ENCODE measurements at regions not wholly inside any gene's neighbourhood (a gene's known extent, or its start where the extent isn't known, plus 50 kb on each side); places are given as distances from the start of the nearest gene placed in this dataset.

DNA sequence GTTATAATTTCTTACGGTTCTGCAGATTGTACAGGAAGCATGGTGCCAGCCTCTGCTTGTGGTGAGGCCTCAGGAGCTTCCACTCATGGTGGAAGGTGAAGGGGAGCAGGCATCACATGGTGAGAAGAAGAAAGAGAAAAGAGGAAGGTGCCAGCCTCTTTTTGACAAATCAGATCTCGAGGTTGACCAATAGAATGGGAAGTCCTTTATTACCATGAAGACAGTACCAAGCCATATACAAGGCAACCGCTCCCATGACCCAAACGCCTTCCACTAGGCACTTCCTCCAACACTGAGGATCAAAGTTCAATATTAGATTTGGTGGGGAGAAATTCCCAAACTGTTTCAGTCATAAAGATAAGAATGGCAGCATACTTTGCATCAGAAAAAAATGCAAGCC is 502.8 kb downstream of the GLRX3 start:
- DNase-seq: no peak

DNA sequence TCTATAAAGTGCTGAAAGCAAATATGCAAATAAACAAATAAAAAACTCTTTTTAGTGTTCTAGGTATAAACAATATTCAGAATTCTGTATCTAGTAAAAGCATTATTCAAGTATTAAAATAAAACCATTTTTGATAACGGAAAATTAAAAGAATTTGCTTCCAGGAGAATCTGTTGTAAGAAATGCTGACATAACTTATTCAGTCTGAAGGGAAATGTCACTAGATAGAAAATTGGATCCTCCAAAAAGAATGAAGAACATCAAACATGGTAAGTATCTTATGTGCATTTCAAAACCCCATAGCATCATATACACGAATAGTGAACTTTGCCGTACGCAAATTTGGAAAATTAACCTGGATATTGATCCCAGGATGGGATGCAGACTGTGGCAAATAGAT is 506.7 kb downstream of the GLRX3 start:
- DNase-seq: no peak

DNA sequence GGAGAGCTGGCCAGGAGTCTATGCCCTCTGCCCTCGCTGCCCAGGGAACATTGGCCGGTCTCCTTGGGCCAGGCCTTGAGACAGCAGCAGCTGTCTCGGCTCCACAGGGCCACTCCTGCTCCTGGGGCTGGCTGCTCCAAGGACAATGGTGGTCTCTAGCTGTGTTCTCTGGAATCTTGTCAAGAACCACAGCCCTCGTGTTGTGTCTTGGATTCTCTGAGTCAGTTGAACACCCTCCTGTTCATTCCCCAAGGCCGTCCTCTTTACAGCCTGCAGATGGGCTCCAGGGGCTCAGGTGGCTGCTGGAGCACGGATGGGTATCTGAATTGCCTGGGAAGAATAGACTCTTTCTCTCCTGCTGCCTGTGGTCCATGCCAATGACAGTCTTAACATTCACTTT is 511.1 kb downstream of the GLRX3 start:
- no peak for DNase-seq

DNA sequence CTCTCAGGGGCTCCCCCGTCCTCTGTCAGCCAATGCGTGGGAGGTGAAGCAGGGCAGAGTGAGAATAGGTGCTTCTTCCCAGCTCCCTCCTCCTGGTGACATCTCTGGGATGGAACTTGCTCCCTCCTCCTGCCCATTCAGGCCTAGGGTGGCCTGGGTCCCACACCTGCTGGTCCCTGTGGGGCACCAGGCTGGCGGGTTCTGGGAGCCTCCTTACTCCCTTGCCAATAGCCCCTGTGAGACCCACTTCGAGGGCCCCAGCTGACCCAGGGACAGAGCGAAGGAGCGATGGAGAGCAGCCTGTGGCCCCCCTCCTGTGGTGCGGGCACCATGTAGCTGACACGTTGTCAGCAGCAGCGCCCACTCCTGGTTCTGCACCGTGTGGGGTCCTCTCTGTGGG is 512.6 kb downstream of the GLRX3 start:
- no peak for DNase-seq

DNA sequence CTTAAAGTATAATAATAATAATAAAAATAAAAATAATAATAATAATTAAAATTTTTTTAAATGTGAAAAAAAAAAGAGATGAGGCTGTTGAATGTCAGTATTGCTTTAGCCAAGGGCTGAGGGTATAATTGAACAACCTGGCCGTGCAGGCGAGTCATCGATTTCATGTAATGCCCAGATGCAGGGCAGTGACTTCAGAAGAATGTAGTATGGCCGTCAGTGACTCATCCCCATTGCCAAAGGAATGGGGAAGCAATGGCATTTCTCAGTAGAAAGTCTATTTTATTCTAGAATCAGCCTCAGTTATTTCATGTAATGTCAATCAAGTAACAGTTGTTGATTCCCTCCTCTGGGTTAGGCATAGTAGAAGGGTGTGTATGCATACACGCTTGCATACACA is 516.4 kb downstream of the GLRX3 start:
- no peak for DNase-seq

DNA sequence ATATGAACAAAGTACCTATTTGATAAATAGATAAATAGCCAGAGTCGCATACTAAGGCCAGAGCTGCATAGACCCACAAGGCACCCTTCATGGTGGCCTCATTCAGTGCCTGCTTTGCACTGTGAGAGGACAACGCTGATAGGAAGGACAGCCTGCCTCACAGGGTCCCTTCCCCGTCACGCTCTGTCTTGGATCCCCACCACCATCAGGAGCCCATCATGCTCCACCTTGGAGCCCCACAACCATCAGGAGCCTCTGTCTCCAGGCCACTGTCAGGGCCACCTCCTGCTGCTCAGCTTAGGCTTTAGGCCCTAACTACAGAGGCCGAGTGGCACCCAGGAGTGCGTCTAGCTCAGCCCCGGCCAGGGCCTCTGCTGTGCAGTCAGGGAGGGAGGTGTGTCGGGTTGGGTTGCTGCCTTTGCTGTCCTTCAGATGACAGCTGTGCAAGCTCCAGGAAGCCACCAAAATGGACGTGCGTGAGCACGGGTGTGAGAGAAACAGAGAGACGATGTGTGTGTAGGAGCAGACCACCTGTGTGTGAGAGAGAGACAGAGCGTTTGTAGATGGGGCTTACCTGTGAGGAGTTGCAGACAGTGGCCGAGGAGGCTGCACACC is 516.9 kb downstream of the GLRX3 start:
- no peak for DNase-seq

DNA sequence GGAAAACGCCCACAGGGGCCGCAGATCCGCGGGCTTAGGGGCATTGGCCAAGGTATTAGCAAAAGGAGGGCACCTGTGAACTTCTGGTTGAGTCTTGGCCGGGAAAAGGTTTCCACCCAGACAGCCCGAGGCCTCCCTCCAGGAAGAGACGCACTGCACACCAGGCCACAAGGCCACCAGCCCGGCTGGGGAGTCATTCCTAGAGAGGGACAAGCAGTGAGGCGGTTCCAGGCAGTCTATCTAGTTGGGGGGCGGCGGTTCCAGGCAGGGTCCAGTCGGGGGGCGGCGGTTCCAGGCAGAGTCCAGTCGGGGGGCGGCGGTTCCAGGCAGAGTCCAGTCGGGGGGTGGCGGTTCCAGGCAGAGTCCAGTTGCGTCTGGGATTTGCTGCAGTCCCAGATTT is 518.5 kb downstream of the GLRX3 start:
- no peak for DNase-seq

DNA sequence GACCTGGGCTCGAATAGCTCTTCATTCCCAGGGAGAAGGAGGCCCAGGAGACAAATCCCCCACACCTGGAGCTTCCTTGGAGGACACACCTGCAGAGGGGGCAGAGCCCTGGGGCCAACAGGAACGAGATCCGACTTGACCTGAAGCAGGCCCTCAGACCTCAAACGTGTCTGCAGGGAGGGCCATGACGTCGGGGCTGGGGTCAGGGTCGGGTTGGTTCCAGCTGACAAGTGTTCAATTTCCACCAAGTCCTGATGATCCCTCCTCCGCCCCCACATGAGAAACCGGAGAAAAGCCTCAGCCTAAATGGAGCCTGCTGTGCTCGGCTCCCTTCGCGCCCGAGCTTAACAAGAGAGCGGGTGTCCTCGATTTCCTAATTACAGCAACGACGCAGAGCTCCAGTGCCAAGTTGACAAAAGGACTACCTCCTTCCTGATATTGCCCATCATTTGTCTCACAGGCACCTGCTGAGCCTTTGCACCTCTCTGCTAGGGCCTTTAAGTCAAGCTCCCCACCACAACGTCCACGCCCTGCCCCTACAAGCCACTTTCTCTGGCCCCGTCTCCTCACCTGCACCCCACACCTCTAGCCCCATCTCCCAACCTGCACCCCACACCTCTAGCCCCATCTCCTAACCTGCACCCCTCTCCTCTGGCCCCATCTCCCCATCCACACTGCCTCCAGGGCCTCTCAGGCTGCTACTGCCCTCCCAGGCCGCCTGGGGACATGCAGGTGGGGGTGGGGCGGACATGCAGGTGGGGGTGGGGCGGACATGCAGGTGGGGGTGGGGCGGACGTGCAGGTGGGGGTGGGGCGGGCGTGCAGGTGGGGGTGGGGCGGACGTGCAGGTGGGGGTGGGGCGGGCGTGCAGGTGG is 519.4 kb downstream of the GLRX3 start:
- DNase-seq: no peak

DNA sequence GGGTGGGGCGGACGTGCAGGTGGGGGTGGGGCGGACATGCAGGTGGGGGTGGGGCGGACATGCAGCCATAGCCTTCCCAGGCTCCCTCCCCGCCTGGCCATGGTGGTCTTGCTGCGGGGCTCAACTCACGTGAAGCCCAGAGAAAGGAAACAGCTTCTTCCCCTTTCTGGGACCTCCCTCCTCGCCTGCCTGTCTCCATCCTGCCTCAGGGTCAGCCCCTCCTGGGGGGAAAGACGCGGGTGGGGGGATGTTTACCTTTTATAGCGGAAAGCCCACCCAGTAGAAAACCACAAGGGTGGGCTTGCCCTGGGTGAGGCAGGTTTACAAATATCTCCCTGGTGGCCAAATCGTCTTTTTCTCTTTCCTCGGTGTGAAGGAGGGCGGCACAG is 520.0 kb downstream of the GLRX3 start:
- peak; percentile 23 for DNase-seq

DNA sequence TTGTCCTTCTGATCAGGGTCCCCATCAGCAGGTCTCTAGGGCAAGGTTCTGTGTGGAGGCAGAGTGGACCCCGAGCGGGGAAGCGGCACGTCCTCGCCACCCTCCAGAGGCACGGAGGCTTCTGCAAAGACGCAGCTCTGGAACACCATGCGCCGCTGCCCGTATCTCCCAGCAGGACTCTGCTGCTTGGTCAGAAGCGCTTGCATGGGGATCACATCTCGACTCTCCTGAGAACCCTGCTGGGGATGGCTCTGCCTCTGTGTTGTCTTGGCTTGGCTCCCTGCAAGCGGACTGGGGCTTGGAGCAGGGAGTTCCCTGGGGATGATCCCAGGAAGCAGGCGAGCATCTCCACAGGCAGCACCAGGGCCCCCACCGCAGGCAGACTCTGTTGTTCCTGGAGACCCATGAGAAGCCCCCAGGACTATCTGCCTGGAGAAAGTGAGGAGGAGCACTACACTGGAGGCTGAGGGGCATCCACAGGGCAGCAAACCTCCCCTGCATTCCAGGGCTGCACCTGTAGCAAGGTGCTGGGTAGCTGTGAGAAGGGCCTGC is 520.5 kb downstream of the GLRX3 start:
- DNase-seq: no peak

DNA sequence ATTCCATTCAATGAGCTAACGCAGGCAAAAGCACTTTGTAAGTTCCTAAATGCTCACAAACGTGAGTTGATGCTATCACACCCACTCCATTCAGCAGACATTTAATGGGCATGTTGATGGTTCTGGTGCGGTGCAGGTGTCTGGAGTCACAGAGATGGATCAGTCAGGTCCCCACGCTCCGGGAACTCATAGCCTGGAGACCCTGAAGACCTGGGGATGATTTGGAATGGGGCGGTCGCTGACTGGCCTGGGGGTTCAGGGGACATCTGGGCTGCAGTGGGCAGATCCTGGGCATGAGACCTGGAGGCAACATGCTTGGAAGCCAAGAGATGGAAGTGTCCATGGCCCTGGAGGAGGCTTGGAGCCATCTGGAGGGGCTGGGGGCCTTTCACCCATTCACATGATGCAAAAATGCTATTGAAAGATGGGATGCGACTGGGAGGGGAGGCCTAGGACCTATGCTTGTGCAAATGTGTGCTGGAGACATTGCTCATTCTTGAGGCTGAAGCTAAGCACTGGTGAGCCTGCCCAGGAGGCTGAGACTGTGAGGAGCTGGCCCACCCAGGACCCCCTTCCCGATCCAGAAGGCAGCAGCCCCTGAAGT is 522.6 kb downstream of the GLRX3 start:
- DNase-seq: no peak

DNA sequence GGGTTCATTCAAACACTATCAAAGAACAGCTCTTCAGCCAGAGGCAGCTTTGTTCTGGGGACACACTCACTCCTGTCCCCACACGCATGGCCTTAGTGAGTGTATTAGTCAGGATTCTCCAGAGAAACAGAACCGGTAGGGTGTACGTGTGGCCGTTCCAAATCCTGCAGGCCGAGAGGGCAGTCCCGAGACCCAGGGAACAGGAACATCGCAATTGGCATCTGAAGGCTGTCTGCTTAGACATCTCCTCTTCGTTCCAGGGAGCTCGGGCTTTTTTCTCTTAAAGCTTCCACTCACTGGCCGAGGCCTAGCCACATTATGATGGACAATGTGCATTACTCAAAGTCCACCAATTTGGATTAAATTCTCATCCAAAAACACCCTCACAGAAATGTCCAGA is 523.3 kb downstream of the GLRX3 start:
- DNase-seq: no peak

DNA sequence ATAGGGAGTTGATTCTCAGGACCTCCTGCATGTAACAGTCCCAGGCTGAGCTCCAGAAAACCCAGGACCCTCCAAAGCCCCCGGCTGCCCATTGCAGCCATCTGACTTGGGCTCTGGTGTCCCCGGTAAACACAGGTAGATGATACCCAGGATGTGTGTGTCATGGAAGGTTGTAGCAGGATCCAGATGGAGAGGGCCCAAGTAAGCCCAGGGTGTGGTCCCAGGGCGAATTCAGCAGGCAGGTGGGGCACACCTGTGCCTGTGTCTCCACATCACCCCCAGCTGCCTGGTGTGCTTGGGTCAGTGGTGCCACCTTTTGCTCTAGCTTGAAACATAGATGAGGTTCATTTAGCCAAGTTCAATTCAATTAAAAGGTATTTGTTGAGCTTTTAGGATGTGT is 524.1 kb downstream of the GLRX3 start:
- DNase-seq: no peak

DNA sequence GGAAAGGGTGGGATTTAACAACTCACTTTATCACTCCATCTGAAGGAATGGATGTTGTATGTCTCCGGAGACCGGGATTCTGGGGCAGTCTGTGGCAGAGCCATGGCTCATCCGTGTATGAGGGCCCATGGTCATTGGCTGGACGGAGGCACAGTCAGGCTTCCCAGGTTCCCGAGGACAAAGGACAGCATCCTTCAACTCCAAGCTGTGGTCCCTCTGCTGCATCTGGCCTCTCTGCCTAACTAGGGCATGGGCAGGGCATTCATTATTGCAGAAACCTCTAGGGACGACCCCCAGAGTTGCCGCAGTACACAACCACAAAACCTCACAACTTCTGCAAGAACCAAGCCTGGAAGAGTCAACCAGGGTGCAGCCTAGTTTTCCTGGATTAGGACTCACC is 525.2 kb downstream of the GLRX3 start:
- DNase-seq: no peak

DNA sequence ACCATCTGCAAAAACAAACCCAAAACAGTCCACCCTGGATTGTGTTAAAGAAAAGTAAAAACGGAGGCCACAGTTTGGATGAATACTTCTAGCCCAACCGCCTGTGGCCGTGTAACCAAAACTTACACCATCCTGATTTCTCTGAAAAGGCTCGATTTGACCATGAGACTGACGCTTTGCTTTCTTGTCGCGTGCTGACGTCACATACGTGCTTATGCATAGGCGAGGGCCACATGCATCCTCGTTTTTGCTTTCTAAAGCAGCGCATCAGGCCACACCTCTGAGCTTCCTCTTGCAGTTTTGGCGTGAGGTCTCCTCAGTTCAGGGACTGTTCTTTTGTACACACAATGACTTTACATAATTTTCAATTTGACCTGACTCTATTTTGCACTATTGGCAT is 526.6 kb downstream of the GLRX3 start:
- DNase-seq: no peak

DNA sequence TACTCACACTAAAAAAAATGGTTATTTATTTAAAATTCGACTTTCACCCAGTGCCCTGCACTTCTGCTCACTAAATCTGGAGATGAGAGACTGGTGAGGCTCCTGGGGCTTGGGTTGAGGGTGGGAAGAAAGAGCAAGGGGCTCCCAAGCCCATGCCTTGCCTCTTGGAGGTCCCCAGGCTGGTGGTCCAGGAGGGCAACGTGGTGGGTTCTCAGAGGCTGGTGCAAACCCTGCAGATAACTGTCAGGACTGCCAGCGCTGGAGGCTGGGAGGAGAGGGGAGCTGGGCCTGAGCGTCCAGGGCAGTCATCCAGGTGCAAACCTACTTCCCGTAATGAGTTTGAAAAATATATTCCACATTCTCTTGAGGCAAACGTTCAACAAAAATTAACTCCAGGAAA is 528.3 kb downstream of the GLRX3 start:
- no peak for DNase-seq

DNA sequence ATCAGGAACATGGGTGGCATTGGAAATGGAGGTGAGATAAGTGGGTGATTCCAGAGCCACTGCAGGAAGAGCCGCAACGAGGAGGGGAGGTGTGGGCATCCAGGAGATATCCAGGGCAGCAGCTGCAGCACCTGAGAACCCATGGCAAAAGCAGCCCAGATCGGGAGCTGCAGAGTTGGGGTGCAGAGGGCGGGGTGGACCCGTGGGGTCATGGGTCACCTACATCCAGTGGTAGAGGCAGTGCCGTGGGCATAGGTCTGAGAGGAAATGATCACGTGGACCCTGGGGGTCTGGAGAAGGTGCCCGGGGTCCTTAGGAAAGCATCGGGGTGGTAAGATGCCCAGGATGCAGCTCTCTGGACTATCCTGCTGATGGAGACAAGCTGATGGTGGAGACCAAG is 530.0 kb downstream of the GLRX3 start:
- no peak for DNase-seq

DNA sequence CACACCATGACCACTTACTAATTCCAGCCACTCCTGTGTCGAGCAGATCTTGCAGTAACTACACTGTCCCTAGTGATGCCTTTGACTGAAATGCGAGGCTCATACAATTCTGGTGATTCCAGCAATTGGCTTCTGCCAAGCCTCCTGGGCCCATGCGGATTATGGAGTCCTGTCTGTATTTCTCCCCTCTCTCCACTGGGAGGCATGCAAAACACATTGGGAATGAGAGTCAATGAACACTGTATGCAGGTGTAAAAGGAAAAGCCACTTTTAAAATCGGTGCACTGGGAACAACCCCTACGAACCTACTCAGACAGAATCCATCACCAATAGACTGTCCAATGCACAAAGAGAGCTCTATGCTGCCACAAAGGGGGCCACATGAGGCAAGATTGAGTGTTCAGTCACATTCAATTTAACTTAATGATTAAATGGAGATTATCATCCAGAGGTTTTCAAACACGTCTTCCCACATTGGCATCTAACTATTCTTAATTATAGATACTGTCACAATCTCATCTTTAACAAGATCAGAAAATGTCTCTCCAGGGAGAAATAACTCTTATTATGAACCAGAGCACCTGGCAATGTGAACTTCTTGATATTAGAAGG is 550.6 kb downstream of the GLRX3 start:
- peak; percentile 8 for DNase-seq

DNA sequence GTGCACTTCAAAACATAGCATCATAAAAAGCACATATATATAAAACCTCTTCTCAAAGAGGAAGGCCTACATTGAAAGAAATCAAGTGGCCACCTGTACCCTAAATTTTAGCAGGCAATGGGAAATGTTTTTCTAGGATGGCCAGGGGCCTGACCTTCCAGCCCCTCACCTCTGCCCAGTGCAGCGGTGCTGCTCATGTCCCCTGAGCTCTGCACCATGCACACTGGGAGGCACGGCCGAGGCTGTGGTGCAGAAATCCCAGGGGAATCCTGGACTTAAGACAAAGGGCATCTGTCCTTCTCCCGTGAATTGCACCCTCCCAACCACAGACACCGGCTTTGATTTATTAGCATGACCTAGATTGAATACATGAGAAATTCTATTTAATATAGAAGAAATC is 551.4 kb downstream of the GLRX3 start:
- DNase-seq: no peak

DNA sequence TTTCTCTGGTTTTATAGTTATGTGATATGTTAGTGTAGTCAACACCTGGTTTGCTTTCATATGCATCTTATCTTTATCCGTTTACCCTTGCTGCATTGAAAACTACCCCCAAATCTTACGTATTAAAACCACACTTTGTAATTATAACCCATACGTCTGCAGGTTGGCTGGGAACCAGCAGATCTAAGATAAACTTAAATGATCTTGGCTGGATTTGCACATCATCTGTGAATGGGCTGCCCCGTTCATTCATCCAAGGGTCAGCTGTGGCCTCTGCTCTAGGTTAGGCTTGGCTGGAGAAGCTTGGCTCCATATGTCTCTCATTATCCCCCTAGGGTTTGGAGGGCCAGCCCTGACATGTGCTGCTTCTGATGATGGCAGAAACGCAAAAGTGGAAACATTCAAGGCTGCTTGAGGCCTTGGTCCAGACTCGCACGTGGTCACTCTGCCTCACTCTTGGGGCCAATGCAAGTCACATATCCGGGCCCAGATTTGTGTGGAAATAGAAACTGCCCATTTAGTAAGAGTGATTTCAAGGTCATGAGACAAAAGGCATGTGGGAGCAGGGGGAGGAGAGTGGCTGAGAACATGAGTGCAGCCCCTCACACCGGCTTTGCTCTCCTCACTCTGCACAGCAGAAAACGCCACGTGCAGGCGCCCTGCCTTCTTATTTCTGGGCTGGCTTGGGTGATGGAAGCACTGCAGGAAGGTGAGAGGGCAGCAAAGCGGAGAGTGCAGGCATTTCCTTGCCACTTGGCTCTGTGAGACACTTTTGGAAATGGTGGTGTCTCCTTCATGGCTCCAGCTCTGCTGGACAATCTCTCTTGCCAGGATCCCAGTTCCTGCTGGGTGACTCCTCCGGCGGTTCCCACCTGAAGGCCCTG is 553.8 kb downstream of the GLRX3 start:
- DNase-seq: no peak

DNA sequence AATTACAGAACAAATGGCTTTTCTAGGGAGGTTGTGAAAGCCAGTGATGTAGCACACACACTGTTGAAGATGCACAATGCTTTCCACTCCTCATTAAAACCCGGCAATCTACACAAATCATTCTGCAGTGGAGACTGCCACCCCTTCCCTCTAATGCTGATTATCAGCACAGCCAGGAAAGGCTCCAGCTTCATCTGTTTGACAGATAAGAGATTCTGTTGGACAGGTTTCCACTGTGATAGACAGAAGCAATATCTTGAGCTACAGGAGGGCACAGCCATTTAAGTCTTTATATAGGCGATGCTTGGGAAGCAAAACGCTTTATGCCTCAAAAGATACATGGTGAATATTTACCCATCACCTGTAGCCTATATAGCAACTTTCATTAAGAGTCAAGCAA is 555.6 kb downstream of the GLRX3 start:
- DNase-seq: no peak

DNA sequence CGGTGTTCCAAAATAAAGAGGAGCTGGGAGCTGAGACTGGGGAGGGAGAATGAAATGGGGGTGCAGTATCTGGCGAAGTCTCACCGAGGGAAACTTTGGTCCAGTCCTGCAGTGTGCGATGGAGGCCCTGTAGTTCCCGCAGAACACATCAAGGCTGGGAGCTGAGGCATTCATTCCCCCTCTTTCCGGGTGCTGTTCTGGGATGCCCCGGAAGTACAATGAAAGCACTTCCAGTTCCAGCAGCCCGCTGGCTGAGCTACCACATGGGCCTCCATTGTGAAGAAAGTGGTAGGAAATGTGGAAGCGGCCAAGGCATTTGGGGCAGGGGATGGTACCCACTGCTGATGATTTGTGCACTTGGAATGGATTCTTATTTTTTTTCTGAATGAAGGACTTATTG is 560.7 kb downstream of the GLRX3 start:
- no peak for DNase-seq
